GM12892 (cell line): ENCODE measurements at regions not wholly inside any gene's neighbourhood (a gene's known extent, or its start where the extent isn't known, plus 50 kb on each side); places are given as distances from the start of the nearest gene placed in this dataset.

ENCODE experiments used
- POLR2A ChIP-seq: IDR thresholded peaks from 2 replicates; pipeline ENCODE4 v1.6.1; 2011; ENCODE audit warnings: low read depth, low read length, control low read depth
- POLR2AphosphoS5 ChIP-seq: IDR thresholded peaks from 2 replicates; pipeline ENCODE4 v1.6.1; 2011; ENCODE audit warnings: low read depth, low read length, control low read depth
- TAF1 ChIP-seq: IDR thresholded peaks from 2 replicates; pipeline ENCODE4 v1.6.1; 2011; ENCODE audit warnings: low read depth, mild to moderate bottlenecking, control low read depth, low read length, borderline replicate concordance

GRCh38 chr10:6721480-6721879, 141.4 kb upstream of the PRKCQ start:
- TF ChIP-seq POLR2A (no peak), TAF1 (no peak), POLR2AphosphoS5 (no peak)
